Activated T-cell treated with anti-CD3 and anti-CD28 coated beads, Interleukin-2, amount 50 U/mL, for 72 hours (primary cell): ENCODE measurements at regions not wholly inside any gene's neighbourhood (a gene's known extent, or its start where the extent isn't known, plus 50 kb on each side); places are given as distances from the start of the nearest gene placed in this dataset.

ENCODE experiments used
- ATAC-seq, 2 donors: fragments of 150-1000 bp; cut with Tn5 transposase; replicated peaks in 1 of 2; 2 replicates each; pipeline ENCODE4 v1.10.0; 2021; ENCODE audit warnings: moderate library complexity in 2 of 2, mild to moderate bottlenecking in 1 of 2
- DNase-seq, 2 donors: peaks; one replicate each; pipeline ENCODE4 v3.0.0; 2021 to 2022; ENCODE audit warnings: mixed read lengths in 1 of 2
- H3K27ac Mint-ChIP-seq: one replicate; pipeline ENCODE4 v1.8.0; 2022; ENCODE audit warnings: mild to moderate bottlenecking, moderate library complexity, mixed read lengths
- H3K27me3 Mint-ChIP-seq: one replicate; pipeline ENCODE4 v1.8.0; 2022; ENCODE audit warnings: low read depth, mixed read lengths
- H3K36me3 Mint-ChIP-seq, 2 donors: one replicate each; pipeline ENCODE4 v1.8.0; 2022; ENCODE audit warnings: mixed read lengths in 2 of 2, mild to moderate bottlenecking in 1 of 2; ENCODE audit not compliant: insufficient read depth in 2 of 2
- H3K4me1 Mint-ChIP-seq: one replicate; pipeline ENCODE4 v1.8.0; 2022; ENCODE audit warnings: low read depth, mixed read lengths
- H3K4me3 Mint-ChIP-seq, 2 donors: one replicate each; pipeline ENCODE4 v1.8.0; 2022; ENCODE audit warnings: mild to moderate bottlenecking in 2 of 2, mixed read lengths in 2 of 2, moderate library complexity in 2 of 2
- H3K9me3 Mint-ChIP-seq, 2 donors: one replicate each; pipeline ENCODE4 v1.8.0; 2022; ENCODE audit warnings: mixed read lengths in 2 of 2

DNA sequence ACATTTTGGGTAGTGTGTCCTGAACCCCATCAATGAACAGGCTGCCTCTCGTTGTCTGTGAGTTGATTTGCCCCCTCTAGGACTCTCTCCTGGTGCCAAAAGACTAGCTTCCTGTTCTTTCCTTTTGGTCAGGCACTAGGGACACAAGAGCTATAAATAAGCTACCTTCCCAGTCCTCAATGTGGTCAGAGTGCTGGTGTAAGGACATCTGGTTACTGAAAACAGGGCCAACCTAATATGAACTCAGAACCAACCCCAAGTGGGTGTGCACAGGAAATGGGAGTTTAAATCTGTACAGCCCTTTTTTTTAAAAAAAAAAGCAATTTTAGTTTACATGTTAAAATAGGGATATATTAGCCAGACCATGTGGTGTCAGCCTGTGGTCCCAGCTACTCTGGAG lies 129.2 kb downstream of the ZIC5 start:
- H3K9me3 Mint-ChIP-seq: no peaks in the 10 kb centered on the region
- no peak overlapping the region for H3K27ac Mint-ChIP-seq
- ATAC-seq (no peak), DNase-seq (no peak)
- H3K27me3 Mint-ChIP-seq: no peaks in the 10 kb centered on the region
- no peaks in the 10 kb centered on the region for H3K36me3 Mint-ChIP-seq
- H3K4me1 Mint-ChIP-seq: no peaks in the 10 kb centered on the region
- H3K4me3 Mint-ChIP-seq: no peak overlapping the region

GRCh38 chr13:99836291-99836690 lies 135.3 kb downstream of the ZIC5 start:
- Mint-ChIP-seq H3K36me3 (no peaks in the 10 kb centered on the region), H3K4me3 (no peak overlapping the region), H3K27me3 (no peaks in the 10 kb centered on the region), H3K27ac (no peak overlapping the region), H3K9me3 (no peaks in the 10 kb centered on the region), H3K4me1 (peaks cover 7% of the 10 kb centered on the region)
- ATAC-seq (no peak), DNase-seq (no peak)

DNA sequence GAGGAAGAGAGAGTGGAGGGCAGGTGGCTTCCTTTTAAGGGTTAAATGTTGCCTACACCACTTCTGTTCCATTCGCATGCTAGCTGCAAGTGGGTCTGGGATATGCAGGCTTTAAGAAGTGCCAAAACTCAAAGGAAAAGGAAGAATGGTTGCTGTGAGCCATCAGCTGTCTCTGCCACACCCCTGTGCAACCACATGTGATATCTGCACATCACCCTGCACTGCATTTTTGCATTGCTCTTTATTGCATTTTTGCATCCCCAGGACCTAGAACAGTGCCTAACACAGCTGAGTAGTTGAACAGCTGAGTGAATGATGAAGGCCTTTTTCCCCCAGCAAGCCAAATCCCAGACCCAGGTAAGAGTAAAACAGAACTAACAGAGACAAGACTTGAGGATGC lies 136.1 kb downstream of the ZIC5 start:
- ATAC-seq: no peak
- Mint-ChIP-seq H3K27ac (no peak overlapping the region), H3K9me3 (no peaks in the 10 kb centered on the region), H3K27me3 (no peaks in the 10 kb centered on the region), H3K4me3 (no peak overlapping the region), H3K36me3 (no peaks in the 10 kb centered on the region), H3K4me1 (peaks cover 7% of the 10 kb centered on the region)
- no peak for DNase-seq

DNA sequence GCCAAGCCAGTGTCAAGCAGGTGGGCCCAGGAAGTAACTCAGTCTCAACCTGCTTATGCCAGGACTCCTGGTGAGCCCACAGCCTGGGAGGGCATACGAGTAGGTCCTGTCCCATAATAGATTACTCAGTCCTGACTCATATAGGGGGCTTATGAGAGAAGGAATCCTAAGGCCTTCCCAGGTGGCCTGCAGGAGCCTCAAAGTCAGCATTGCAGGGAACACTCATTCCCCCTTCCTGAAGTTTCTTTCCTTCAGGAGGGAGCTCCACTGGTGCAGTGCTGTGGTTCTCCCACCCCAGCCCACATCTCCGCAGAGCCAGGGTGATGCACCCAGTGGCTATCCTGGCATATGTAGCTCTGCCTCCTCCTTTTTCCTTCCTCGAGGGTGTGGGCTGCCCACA lies 137.3 kb downstream of the ZIC5 start:
- Mint-ChIP-seq H3K4me1 (peaks cover 7% of the 10 kb centered on the region), H3K9me3 (no peaks in the 10 kb centered on the region), H3K27me3 (no peaks in the 10 kb centered on the region), H3K4me3 (no peak overlapping the region), H3K27ac (no peak overlapping the region), H3K36me3 (no peaks in the 10 kb centered on the region)
- DNase-seq: no peak
- no peak for ATAC-seq

GRCh38 chr13:99832347-99832746 lies 139.2 kb downstream of the ZIC5 start:
- ATAC-seq (no peak), DNase-seq (no peak)
- Mint-ChIP-seq H3K9me3 (no peaks in the 10 kb centered on the region), H3K27ac (no peak overlapping the region), H3K36me3 (no peaks in the 10 kb centered on the region), H3K4me1 (peaks cover 7% of the 10 kb centered on the region), H3K4me3 (no peak overlapping the region), H3K27me3 (no peaks in the 10 kb centered on the region)

DNA sequence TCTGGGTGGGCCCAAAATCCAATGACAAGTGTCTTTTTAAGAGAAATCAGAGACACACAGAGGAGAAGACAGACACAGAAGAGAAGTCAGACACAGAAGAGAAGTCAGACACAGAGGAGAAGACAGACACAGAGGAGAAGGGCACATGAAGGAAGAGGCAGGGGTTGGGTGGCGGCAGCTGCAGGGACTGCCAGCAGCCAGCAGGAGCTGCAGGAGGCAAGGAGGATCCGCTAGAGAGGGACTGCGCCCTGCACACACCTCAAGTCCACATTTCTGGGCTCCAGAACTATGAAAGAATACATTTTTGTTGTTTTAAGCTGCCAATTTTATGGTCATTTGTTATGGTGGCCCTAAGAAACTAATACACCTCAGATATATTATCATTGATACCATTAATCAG lies 140.6 kb downstream of the ZIC5 start:
- no peak overlapping the region for H3K27ac Mint-ChIP-seq
- H3K4me3 Mint-ChIP-seq: no peak overlapping the region
- H3K36me3 Mint-ChIP-seq: no peaks in the 10 kb centered on the region
- no peaks in the 10 kb centered on the region for H3K9me3 Mint-ChIP-seq
- peaks cover 7% of the 10 kb centered on the region for H3K4me1 Mint-ChIP-seq
- H3K27me3 Mint-ChIP-seq: no peaks in the 10 kb centered on the region
- DNase-seq: no peak
- ATAC-seq: no peak

DNA sequence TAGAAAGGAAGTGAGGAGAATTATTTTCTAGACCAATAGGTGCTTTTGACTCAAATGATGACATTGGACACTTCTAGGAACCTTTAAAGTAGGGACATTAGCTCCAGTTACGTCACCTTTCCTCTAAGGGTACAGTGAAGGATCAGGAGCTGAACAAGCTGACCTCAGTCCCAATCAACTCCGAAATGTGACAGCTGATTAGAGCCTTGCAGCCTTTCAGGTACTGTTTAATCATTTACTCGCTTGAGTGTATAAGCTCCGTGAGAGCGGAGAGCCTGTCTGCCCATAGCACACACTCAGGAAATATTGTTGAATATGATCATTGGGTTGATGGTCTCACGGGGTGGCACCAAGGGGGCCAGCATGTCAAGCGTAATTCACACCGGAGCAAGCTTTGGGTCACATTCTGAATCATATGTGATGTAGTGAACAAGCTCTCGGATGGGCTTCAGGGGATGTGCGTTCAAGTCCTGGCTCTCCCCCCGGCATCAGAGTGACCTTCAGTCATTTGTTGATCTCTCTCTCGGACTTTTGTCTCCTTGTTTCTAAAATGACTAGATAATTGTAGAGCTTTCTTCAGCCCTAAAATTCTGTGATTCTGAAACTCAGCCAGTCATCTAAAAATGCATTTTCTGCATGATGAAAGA lies 141.9 kb downstream of the ZIC5 start:
- Mint-ChIP-seq H3K36me3 (no peaks in the 10 kb centered on the region), H3K4me3 (no peak overlapping the region), H3K9me3 (no peaks in the 10 kb centered on the region), H3K27me3 (no peaks in the 10 kb centered on the region), H3K4me1 (peaks cover 3% of the 10 kb centered on the region), H3K27ac (no peak overlapping the region)
- DNase-seq: no peak
- no peak for ATAC-seq

DNA sequence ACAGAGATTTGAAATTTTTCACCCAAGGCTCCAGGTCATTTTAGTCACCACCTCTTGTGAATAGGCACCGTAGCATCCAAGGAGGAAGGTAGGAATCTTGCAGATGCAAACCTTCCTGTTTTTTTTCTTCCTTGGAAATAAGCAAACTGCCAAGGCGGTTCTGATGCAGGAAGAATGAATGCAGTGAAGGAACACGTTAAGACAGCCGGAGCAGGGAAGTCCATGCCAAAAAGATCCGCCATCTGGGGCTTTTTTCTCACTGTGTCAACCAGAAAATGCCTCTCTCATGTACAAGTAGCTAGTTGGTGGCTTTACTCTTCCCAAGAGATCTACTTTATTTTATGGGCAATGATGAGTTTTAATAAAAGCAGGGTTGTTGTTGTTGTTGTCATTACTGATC lies 142.4 kb downstream of the ZIC5 start:
- Mint-ChIP-seq H3K4me1 (no peaks in the 10 kb centered on the region), H3K27me3 (no peaks in the 10 kb centered on the region), H3K27ac (no peak overlapping the region), H3K36me3 (no peaks in the 10 kb centered on the region), H3K9me3 (no peaks in the 10 kb centered on the region), H3K4me3 (no peak overlapping the region)
- ATAC-seq (no peak), DNase-seq (no peak)

DNA sequence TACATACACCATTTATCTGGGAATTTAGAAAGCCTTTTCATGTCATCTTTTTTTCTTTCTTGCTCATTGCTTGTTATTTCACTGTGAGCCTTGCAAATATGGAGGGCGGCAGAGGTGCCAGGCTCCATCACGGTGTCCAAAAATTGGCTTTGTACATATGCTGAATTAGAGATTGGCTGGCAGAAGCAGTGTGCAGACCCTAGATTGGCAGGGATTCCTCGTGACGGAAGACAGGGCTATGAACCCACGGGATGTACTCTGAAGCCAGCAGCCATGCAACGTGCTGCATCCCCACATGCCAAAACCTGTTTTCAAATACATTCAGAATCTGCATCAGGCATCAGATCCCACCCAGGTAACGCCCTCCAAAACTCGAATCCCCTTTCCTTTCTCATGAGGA lies 142.8 kb downstream of the ZIC5 start:
- no peak overlapping the region for H3K4me3 Mint-ChIP-seq
- no peaks in the 10 kb centered on the region for H3K9me3 Mint-ChIP-seq
- H3K27ac Mint-ChIP-seq: no peak overlapping the region
- no peaks in the 10 kb centered on the region for H3K36me3 Mint-ChIP-seq
- no peak for ATAC-seq
- no peaks in the 10 kb centered on the region for H3K27me3 Mint-ChIP-seq
- DNase-seq: no peak
- no peaks in the 10 kb centered on the region for H3K4me1 Mint-ChIP-seq

- H3K4me1 Mint-ChIP-seq: no peaks in the 10 kb centered on the region
- no peaks in the 10 kb centered on the region for H3K36me3 Mint-ChIP-seq
- H3K4me3 Mint-ChIP-seq: no peak overlapping the region
- no peak overlapping the region for H3K27ac Mint-ChIP-seq
- DNase-seq: no peak
- ATAC-seq: no peak
- no peaks in the 10 kb centered on the region for H3K9me3 Mint-ChIP-seq
- H3K27me3 Mint-ChIP-seq: no peaks in the 10 kb centered on the region
These were observed 143.4 kb downstream of the ZIC5 start for GRCh38 chr13:99828123-99828522.

- no peaks in the 10 kb centered on the region for H3K27me3 Mint-ChIP-seq
- no peak overlapping the region for H3K27ac Mint-ChIP-seq
- H3K36me3 Mint-ChIP-seq: no peaks in the 10 kb centered on the region
- no peak for ATAC-seq
- no peak overlapping the region for H3K4me3 Mint-ChIP-seq
- no peak for DNase-seq
- no peaks in the 10 kb centered on the region for H3K4me1 Mint-ChIP-seq
- no peaks in the 10 kb centered on the region for H3K9me3 Mint-ChIP-seq
These were observed 144.4 kb downstream of the ZIC5 start for GRCh38 chr13:99827011-99827772.

GRCh38 chr13:99823961-99824360 lies 147.6 kb downstream of the ZIC5 start:
- Mint-ChIP-seq H3K4me1 (peaks cover 4% of the 10 kb centered on the region), H3K36me3 (no peaks in the 10 kb centered on the region), H3K4me3 (no peak overlapping the region), H3K9me3 (peaks cover 0 to 2% of the 10 kb centered on the region in 2 donors), H3K27me3 (no peaks in the 10 kb centered on the region), H3K27ac (no peak overlapping the region)
- ATAC-seq (no peak), DNase-seq (no peak)

DNA sequence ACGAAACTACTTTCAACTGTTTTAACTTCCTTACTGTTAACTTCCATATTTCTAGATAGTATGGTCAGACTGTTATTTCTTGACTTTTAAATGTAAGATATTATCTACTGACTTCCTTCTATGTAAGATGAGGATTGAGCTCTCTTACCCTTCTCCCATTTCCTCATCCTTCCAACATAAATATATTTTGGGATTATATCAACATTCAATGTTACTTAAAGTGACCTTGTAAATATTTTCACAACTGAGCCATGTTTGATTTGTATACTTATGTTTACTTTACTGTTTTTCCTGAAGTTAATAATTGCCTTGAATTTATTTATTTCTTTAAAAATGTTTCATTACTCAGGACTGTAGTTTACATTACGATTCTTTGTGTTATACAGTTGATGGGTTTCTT lies 148.7 kb downstream of the ZIC5 start:
- H3K4me3 Mint-ChIP-seq: no peak overlapping the region
- DNase-seq: no peak
- peaks cover 14% of the 10 kb centered on the region for H3K4me1 Mint-ChIP-seq
- no peak for ATAC-seq
- peaks cover 0 to 2% of the 10 kb centered on the region in 2 donors for H3K9me3 Mint-ChIP-seq
- no peak overlapping the region for H3K27ac Mint-ChIP-seq
- no peaks in the 10 kb centered on the region for H3K36me3 Mint-ChIP-seq
- no peaks in the 10 kb centered on the region for H3K27me3 Mint-ChIP-seq

- H3K9me3 Mint-ChIP-seq: peaks cover 0 to 2% of the 10 kb centered on the region in 2 donors
- no peak for ATAC-seq
- H3K27ac Mint-ChIP-seq: no peak overlapping the region
- H3K4me1 Mint-ChIP-seq: peaks cover 25% of the 10 kb centered on the region
- no peak for DNase-seq
- H3K27me3 Mint-ChIP-seq: no peaks in the 10 kb centered on the region
- H3K36me3 Mint-ChIP-seq: no peaks in the 10 kb centered on the region
- no peak overlapping the region for H3K4me3 Mint-ChIP-seq
These were observed 149.8 kb downstream of the ZIC5 start for GRCh38 chr13:99821741-99822140.
